ENCODE measurements at regions not wholly inside any gene's neighbourhood (a gene's known extent, or its start where the extent isn't known, plus 50 kb on each side); places are given as distances from the start of the nearest gene placed in this dataset.

DNA sequence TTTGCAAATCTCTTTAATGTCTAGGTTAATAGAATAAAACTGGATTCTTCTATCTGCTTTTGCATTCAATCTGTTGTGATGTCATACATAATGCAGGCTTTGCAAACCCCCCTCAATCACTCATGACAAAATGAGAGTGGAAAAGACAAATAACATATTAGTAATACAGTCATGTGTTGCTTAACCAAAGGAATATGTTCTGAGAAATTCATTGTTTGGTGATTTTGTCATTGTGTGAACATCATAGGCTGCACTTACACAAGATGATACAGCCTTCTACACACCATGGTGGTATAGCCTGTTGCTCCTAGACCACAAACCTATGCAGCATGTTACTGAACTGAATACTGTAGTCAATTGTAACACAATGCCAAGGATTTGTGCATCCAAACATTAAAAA, 87.3 kb upstream of the SEC61G start:
- Histone ChIP-seq H3K18ac (ENCODE audit: low read length) (no peak overlapping the region), H2AK5ac (ENCODE audit: low read length) (no peak overlapping the region), H2BK5ac (ENCODE audit: low read depth, low read length, poor library complexity) (no peak overlapping the region), H3K4me2 (ENCODE audit: low read length) (no peak overlapping the region), H3K9me3 (ENCODE audit: insufficient read depth, low read depth, low read length) (no peaks in the 10 kb centered on the region), H3K27me3 (ENCODE audit: insufficient read depth, low read length) (no peaks in the 10 kb centered on the region), H3K23ac (ENCODE audit: low read length) (no peak overlapping the region), H3K9ac (ENCODE audit: low read length) (no peak overlapping the region), H2BK12ac (ENCODE audit: low read length) (no peak overlapping the region), H3K4me3 (ENCODE audit: low read depth, low read length) (no peak overlapping the region), H4K8ac (ENCODE audit: low read depth, low read length) (no peak overlapping the region), H3K79me2 (ENCODE audit: control insufficient read depth, insufficient read depth, low read length, poor library complexity) (no peaks in the 10 kb centered on the region), H3K4ac (ENCODE audit: low read depth, low read length) (no peak overlapping the region), H3K27ac (ENCODE audit: low read depth, low read length) (no peak overlapping the region), H3K4me1 (ENCODE audit: control insufficient read depth in 1 of 2, insufficient read depth in 2 of 2, low read length in 2 of 2) (no peaks in the 10 kb centered on the region), H3K14ac (ENCODE audit: low read length) (no peak overlapping the region), H4K91ac (ENCODE audit: low read depth, low read length) (no peak overlapping the region), H3K36me3 (ENCODE audit: control insufficient read depth in 1 of 2, insufficient read depth in 2 of 2, low read length in 2 of 2) (no peaks in the 10 kb centered on the region), H2BK120ac (ENCODE audit: insufficient read depth, low read length, poor library complexity) (no peak overlapping the region), H4K12ac (ENCODE audit: low read depth, low read length) (no peak overlapping the region), H2AFZ (ENCODE audit: insufficient read depth, low read length, poor library complexity) (no peak overlapping the region), H3K79me1 (ENCODE audit: low read length) (no peaks in the 10 kb centered on the region)
- DNase-seq, result no peak

DNA sequence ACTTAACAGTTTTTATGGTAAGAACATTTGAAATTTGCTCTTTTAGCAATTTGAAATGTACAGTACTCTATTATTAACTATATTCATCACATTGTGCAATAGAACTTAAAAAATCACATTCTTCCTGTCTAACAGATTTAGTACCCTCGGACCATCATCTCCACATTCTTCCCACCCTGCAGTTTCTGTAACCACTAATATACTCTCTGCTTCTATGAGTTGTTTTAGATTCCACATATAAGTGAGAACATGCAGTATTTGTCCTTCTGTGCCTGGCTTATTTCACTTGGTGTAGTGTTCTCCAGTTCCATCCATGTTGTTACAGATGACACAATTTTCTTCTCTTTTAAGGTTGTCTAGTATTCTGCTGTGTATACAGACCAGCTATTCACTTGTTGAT, 88.9 kb upstream of the SEC61G start:
- Histone ChIP-seq H3K4ac (ENCODE audit: low read depth, low read length) (no peak overlapping the region), H3K79me2 (ENCODE audit: control insufficient read depth, insufficient read depth, low read length, poor library complexity) (no peaks in the 10 kb centered on the region), H3K4me1 (ENCODE audit: control insufficient read depth in 1 of 2, insufficient read depth in 2 of 2, low read length in 2 of 2) (no peaks in the 10 kb centered on the region), H4K8ac (ENCODE audit: low read depth, low read length) (no peak overlapping the region), H2BK120ac (ENCODE audit: insufficient read depth, low read length, poor library complexity) (no peak overlapping the region), H2AK5ac (ENCODE audit: low read length) (no peak overlapping the region), H4K91ac (ENCODE audit: low read depth, low read length) (no peak overlapping the region), H3K36me3 (ENCODE audit: control insufficient read depth in 1 of 2, insufficient read depth in 2 of 2, low read length in 2 of 2) (no peaks in the 10 kb centered on the region), H3K27me3 (ENCODE audit: insufficient read depth, low read length) (no peaks in the 10 kb centered on the region), H3K9me3 (ENCODE audit: insufficient read depth, low read depth, low read length) (no peaks in the 10 kb centered on the region), H3K18ac (ENCODE audit: low read length) (no peak overlapping the region), H3K4me2 (ENCODE audit: low read length) (no peak overlapping the region), H3K4me3 (ENCODE audit: low read depth, low read length) (no peak overlapping the region), H3K14ac (ENCODE audit: low read length) (no peak overlapping the region), H3K23ac (ENCODE audit: low read length) (no peak overlapping the region), H3K27ac (ENCODE audit: low read depth, low read length) (no peak overlapping the region), H4K12ac (ENCODE audit: low read depth, low read length) (no peak overlapping the region), H2BK12ac (ENCODE audit: low read length) (no peak overlapping the region), H2AFZ (ENCODE audit: insufficient read depth, low read length, poor library complexity) (no peak overlapping the region), H3K9ac (ENCODE audit: low read length) (no peak overlapping the region), H2BK5ac (ENCODE audit: low read depth, low read length, poor library complexity) (no peak overlapping the region), H3K79me1 (ENCODE audit: low read length) (no peaks in the 10 kb centered on the region)
- no peak for DNase-seq
- no CpG with 5 or more reads among the region's 1 CpG for WGBS (ENCODE audit: extremely low coverage, insufficient coverage, insufficient read length)

DNA sequence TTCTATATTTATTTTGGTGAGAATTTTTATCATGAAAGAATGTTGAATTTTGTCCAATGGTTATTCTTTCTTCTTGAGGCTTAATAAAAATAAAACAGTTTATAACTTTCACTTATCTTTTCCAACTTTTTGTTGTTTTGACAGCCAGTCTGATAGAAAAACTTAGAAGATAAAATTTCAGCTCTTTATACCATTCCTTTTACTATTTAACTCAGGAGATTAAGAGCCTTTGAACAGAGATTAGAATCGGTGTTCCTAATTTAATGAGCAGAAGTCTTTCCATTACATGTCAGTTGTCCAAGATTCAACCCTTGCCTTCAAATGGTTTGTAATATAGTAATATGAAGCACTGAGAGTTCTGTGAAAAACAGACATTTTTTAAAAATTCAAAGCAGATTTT, 97.8 kb upstream of the SEC61G start:
- Histone ChIP-seq H3K4me2 (ENCODE audit: low read length) (no peak overlapping the region), H3K9ac (ENCODE audit: low read length) (no peak overlapping the region), H3K36me3 (ENCODE audit: control insufficient read depth in 1 of 2, insufficient read depth in 2 of 2, low read length in 2 of 2) (no peaks in the 10 kb centered on the region), H3K27me3 (ENCODE audit: insufficient read depth, low read length) (no peaks in the 10 kb centered on the region), H3K4me3 (ENCODE audit: low read depth, low read length) (no peak overlapping the region), H3K18ac (ENCODE audit: low read length) (no peak overlapping the region), H4K8ac (ENCODE audit: low read depth, low read length) (no peak overlapping the region), H2AFZ (ENCODE audit: insufficient read depth, low read length, poor library complexity) (no peak overlapping the region), H3K79me1 (ENCODE audit: low read length) (no peaks in the 10 kb centered on the region), H3K14ac (ENCODE audit: low read length) (no peak overlapping the region), H3K4me1 (ENCODE audit: control insufficient read depth in 1 of 2, insufficient read depth in 2 of 2, low read length in 2 of 2) (peaks cover 0 to 3% of the 10 kb centered on the region in 2 experiments), H4K91ac (ENCODE audit: low read depth, low read length) (no peak overlapping the region), H2BK12ac (ENCODE audit: low read length) (no peak overlapping the region), H3K23ac (ENCODE audit: low read length) (no peak overlapping the region), H2BK5ac (ENCODE audit: low read depth, low read length, poor library complexity) (no peak overlapping the region), H2BK120ac (ENCODE audit: insufficient read depth, low read length, poor library complexity) (no peak overlapping the region), H3K9me3 (ENCODE audit: insufficient read depth, low read depth, low read length) (no peaks in the 10 kb centered on the region), H3K79me2 (ENCODE audit: control insufficient read depth, insufficient read depth, low read length, poor library complexity) (no peaks in the 10 kb centered on the region), H3K27ac (ENCODE audit: low read depth, low read length) (no peak overlapping the region), H4K12ac (ENCODE audit: low read depth, low read length) (no peak overlapping the region), H3K4ac (ENCODE audit: low read depth, low read length) (no peak overlapping the region), H2AK5ac (ENCODE audit: low read length) (no peak overlapping the region)
- no peak for DNase-seq
- WGBS (ENCODE audit: extremely low coverage, insufficient coverage, insufficient read length), result no CpG with 5 or more reads among the region's 1 CpG

DNA sequence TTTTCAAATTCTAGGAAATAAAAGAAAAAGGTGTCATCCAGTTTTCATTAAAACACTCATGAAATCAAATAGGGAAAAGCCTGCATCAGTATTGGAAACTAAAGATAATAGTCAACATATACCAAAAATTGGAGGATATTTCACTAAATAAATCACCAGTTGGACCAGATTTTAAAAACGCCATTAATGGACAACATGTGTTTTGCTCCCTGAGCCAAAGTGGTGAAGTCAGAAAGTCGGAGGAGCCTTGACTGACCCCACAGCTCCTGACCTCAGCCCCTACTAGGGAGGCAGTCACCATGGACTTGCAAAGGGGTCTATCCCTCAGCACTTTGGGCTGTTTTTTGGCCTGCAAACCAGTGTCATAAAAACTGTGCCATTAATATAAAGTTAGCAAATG, 98.3 kb upstream of the SEC61G start:
- Histone ChIP-seq H3K4me2 (ENCODE audit: low read length) (no peak overlapping the region), H3K9ac (ENCODE audit: low read length) (no peak overlapping the region), H3K27ac (ENCODE audit: low read depth, low read length) (no peak overlapping the region), H4K91ac (ENCODE audit: low read depth, low read length) (no peak overlapping the region), H3K27me3 (ENCODE audit: insufficient read depth, low read length) (no peaks in the 10 kb centered on the region), H3K9me3 (ENCODE audit: insufficient read depth, low read depth, low read length) (no peaks in the 10 kb centered on the region), H2AK5ac (ENCODE audit: low read length) (no peak overlapping the region), H3K18ac (ENCODE audit: low read length) (no peak overlapping the region), H3K36me3 (ENCODE audit: control insufficient read depth in 1 of 2, insufficient read depth in 2 of 2, low read length in 2 of 2) (no peaks in the 10 kb centered on the region), H3K4me3 (ENCODE audit: low read depth, low read length) (no peak overlapping the region), H3K79me2 (ENCODE audit: control insufficient read depth, insufficient read depth, low read length, poor library complexity) (no peaks in the 10 kb centered on the region), H4K12ac (ENCODE audit: low read depth, low read length) (no peak overlapping the region), H2BK12ac (ENCODE audit: low read length) (no peak overlapping the region), H2AFZ (ENCODE audit: insufficient read depth, low read length, poor library complexity) (no peak overlapping the region), H3K23ac (ENCODE audit: low read length) (no peak overlapping the region), H3K4ac (ENCODE audit: low read depth, low read length) (no peak overlapping the region), H3K14ac (ENCODE audit: low read length) (no peak overlapping the region), H2BK5ac (ENCODE audit: low read depth, low read length, poor library complexity) (no peak overlapping the region), H2BK120ac (ENCODE audit: insufficient read depth, low read length, poor library complexity) (no peak overlapping the region), H3K4me1 (ENCODE audit: control insufficient read depth in 1 of 2, insufficient read depth in 2 of 2, low read length in 2 of 2) (peaks cover 0 to 3% of the 10 kb centered on the region in 2 experiments), H3K79me1 (ENCODE audit: low read length) (no peaks in the 10 kb centered on the region), H4K8ac (ENCODE audit: low read depth, low read length) (no peak overlapping the region)
- DNase-seq, result no peak
- WGBS (ENCODE audit: extremely low coverage, insufficient coverage, insufficient read length), result no CpG with 5 or more reads among the region's 2 CpGs
